OCI-LY3 (cell line): ENCODE measurements at regions not wholly inside any gene's neighbourhood (a gene's known extent, or its start where the extent isn't known, plus 50 kb on each side); places are given as distances from the start of the nearest gene placed in this dataset.

Experiments
- H2AFZ ChIP-seq: fragments of 200-600, 300-600 bp; shearing (Covaris generic); 2 replicates; pipeline ENCODE4 v1.6.0; 2014; ENCODE audit warnings: antibody characterized with exemption, low read depth, low read length
- H3K27ac ChIP-seq: fragments of 200-600, 300-600 bp; sonication (generic); 2 replicates; pipeline ENCODE4 v1.5.1; 2014; ENCODE audit warnings: mild to moderate bottlenecking, low read length, moderate library complexity, mixed read lengths
- H3K27me3 ChIP-seq: fragments of 200-600, 300-600 bp; sonication (generic); 2 replicates; pipeline ENCODE4 v1.6.1; 2014; ENCODE audit warnings: low read depth, low read length, mixed read lengths
- H3K36me3 ChIP-seq: fragments of 200-600, 300-600 bp; sonication (generic); replicated peaks from 2 replicates; pipeline ENCODE3; 2014; ENCODE audit warnings: low read depth, low read length, mixed read lengths
- H3K4me1 ChIP-seq: fragments of 300-600, 200-600 bp; sonication (generic); 2 replicates; pipeline ENCODE4 v1.6.1; 2014; ENCODE audit warnings: low read length, mixed read lengths
- H3K4me2 ChIP-seq: fragments of 200-600, 300-600 bp; sonication (generic); 2 replicates; pipeline ENCODE4 v1.6.1; 2014; ENCODE audit warnings: low read length, mixed read lengths
- H3K4me3 ChIP-seq: fragments of 300-600, 200-600 bp; sonication (generic); 2 replicates; pipeline ENCODE4 v1.5.1; 2014; ENCODE audit warnings: antibody characterized with exemption, mild to moderate bottlenecking, low read length, moderate library complexity
- H3K79me2 ChIP-seq: fragments of 300-600, 200-600 bp; shearing (Covaris generic); 2 replicates; pipeline ENCODE4 v1.6.1; 2014; ENCODE audit warnings: mild to moderate bottlenecking, low read length, mixed read lengths
- H3K9ac ChIP-seq: fragments of 300-600, 200-600 bp; shearing (Covaris generic); 2 replicates; pipeline ENCODE4 v1.6.0; 2014; ENCODE audit warnings: mild to moderate bottlenecking, low read length, moderate library complexity
- H3K9me3 ChIP-seq: fragments of 200-600, 300-600 bp; shearing (Covaris generic); 2 replicates; pipeline ENCODE4 v1.6.1; 2014; ENCODE audit warnings: low read length, mixed read lengths; ENCODE audit not compliant: insufficient read depth
- H4K20me1 ChIP-seq: fragments of 200-600, 300-600 bp; sonication (generic); 2 replicates; pipeline ENCODE4 v1.6.1; 2016; ENCODE audit warnings: low read length, mixed read lengths; ENCODE audit not compliant: insufficient read depth
- CTCF ChIP-seq: fragments of 200-600, 300-600 bp; sonication (generic); IDR thresholded peaks from 2 replicates; pipeline ENCODE4 v1.5.1; 2014; ENCODE audit warnings: antibody characterized with exemption, low read length, low read depth
- EZH2phosphoT487 ChIP-seq: fragments of 200-600 bp; shearing (Covaris generic); IDR thresholded peaks from 2 replicates; pipeline ENCODE4 v1.6.1; 2018; ENCODE audit warnings: antibody characterized with exemption, mixed run types, low read depth

- no peaks in the 10 kb centered on the region for H4K20me1 ChIP-seq
- peak overlapping the region; percentile 84 for H2AFZ ChIP-seq
- H3K27me3 ChIP-seq = no peaks in the 10 kb centered on the region
- H3K4me1 ChIP-seq = peaks cover 68% of the 10 kb centered on the region
- H3K4me3 ChIP-seq = peak overlapping the region; percentile 16
- H3K9ac ChIP-seq = peak overlapping the region; percentile 67; the same call in 1 of the 2 replicates
- peak overlapping the region; percentile 69 for H3K4me2 ChIP-seq
- TF ChIP-seq EZH2phosphoT487 = no peak
- TF ChIP-seq CTCF = no peak
- H3K27ac ChIP-seq = peak overlapping the region; percentile 83
- H3K9me3 ChIP-seq = no peaks in the 10 kb centered on the region
- H3K79me2 ChIP-seq = no peaks in the 10 kb centered on the region
- H3K36me3 ChIP-seq = no peaks in the 10 kb centered on the region
These were observed 234.6 kb upstream of the IRF2BP2 start for GRCh38 chr1:234844479-234845031.

- TF ChIP-seq CTCF (no peak), EZH2phosphoT487 (no peak)
- Histone ChIP-seq H3K4me3 (peak overlapping the region; percentile 16), H3K9ac (peak overlapping the region; percentile 67; the same call in 1 of the 2 replicates), H3K4me2 (peak overlapping the region; percentile 69), H3K4me1 (peaks cover 66% of the 10 kb centered on the region), H3K9me3 (no peaks in the 10 kb centered on the region), H3K79me2 (no peaks in the 10 kb centered on the region), H3K36me3 (no peaks in the 10 kb centered on the region), H3K27ac (peak overlapping the region; percentile 83), H4K20me1 (no peaks in the 10 kb centered on the region), H2AFZ (peak overlapping the region; percentile 84), H3K27me3 (no peaks in the 10 kb centered on the region)
These were observed 234.0 kb upstream of the IRF2BP2 start for GRCh38 chr1:234843946-234844345.

- Histone ChIP-seq H3K27me3 (no peaks in the 10 kb centered on the region), H3K79me2 (no peaks in the 10 kb centered on the region), H3K9me3 (no peaks in the 10 kb centered on the region), H3K9ac (peak overlapping the region; percentile 67), H3K27ac (peak overlapping the region; percentile 83), H2AFZ (peak overlapping the region; percentile 2; the same call in 1 of the 2 replicates), H3K4me3 (peak overlapping the region; percentile 50), H3K36me3 (no peaks in the 10 kb centered on the region), H4K20me1 (no peaks in the 10 kb centered on the region), H3K4me2 (peak overlapping the region; percentile 69), H3K4me1 (peaks cover 61% of the 10 kb centered on the region)
- TF ChIP-seq EZH2phosphoT487 (no peak), CTCF (peak; percentile 32)
These were observed 233.0 kb upstream of the IRF2BP2 start for GRCh38 chr1:234842726-234843641.

- H3K4me3 ChIP-seq = peak overlapping the region; percentile 50; the same call in 1 of the 2 replicates
These were observed 231.8 kb upstream of the IRF2BP2 start for GRCh38 chr1:234841710-234842231.

More at GRCh38 chr1:234841710-234842231, 231.8 kb upstream of the IRF2BP2 start:
- H3K9me3 ChIP-seq = no peaks in the 10 kb centered on the region
- no peaks in the 10 kb centered on the region for H3K79me2 ChIP-seq
- H3K27ac ChIP-seq = peak overlapping the region; percentile 83
- H2AFZ ChIP-seq = no peak overlapping the region
- no peaks in the 10 kb centered on the region for H3K27me3 ChIP-seq
- H3K4me2 ChIP-seq = peak overlapping the region; percentile 69
- H3K9ac ChIP-seq = peak overlapping the region; percentile 67
- no peaks in the 10 kb centered on the region for H3K36me3 ChIP-seq
- peaks cover 65% of the 10 kb centered on the region for H3K4me1 ChIP-seq
- TF ChIP-seq EZH2phosphoT487 (no peak), CTCF (no peak)
- H4K20me1 ChIP-seq = no peaks in the 10 kb centered on the region
